Ishikawa (cell line): ENCODE measurements at regions not wholly inside any gene's neighbourhood (a gene's known extent, or its start where the extent isn't known, plus 50 kb on each side); places are given as distances from the start of the nearest gene placed in this dataset.

Source experiments
- ZBTB7A ChIP-seq: IDR thresholded peaks from 2 replicates; pipeline ENCODE4 v1.6.1; 2012; ENCODE audit warnings: low read depth
- TF ChIP-seq, protein P1 (sequence below): IDR thresholded peaks from 2 replicates; pipeline ENCODE4 v1.6.1; 2012; ENCODE audit warnings: low read depth, mild to moderate bottlenecking

DNA sequence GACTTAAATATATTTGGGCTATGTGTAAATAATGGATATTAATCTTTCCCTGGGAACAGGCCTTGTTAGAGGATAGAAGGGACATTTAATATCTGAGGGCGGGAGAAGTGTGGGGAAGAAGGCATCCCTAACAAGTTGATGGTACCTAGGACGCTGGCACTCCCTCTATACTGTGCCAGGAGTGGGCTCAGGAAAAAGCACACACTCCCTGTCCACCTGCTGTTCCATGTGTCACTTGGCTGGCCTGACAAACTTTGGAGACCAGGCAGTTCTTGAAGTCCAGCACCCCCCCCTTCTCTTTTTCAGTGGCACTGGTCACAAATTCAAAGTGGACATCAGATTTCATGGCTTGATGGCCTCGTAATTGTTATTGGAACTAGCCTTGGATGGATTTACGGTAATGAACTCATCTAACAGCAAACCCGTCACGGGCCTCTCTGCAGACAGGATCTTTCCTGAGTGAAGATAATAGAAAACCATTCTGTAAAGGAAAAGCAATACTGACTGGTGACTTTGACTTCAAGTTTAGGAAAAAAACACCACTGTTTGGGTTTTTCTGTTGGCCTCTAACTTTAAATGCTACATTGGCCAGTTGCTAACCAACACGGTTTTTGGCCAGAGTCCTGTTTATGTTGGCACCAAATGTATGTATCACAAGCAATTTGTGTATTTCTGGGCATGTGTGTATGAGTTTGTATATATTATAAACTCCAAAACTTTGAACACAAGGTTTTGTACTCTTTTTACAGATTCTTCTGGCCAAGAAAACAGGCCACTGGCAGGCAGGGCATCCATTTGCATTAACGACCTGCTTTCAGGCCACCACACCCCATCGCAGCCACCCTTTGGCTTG, 552.6 kb downstream of the CCDC171 start:
- TF ChIP-seq, protein P1, sequence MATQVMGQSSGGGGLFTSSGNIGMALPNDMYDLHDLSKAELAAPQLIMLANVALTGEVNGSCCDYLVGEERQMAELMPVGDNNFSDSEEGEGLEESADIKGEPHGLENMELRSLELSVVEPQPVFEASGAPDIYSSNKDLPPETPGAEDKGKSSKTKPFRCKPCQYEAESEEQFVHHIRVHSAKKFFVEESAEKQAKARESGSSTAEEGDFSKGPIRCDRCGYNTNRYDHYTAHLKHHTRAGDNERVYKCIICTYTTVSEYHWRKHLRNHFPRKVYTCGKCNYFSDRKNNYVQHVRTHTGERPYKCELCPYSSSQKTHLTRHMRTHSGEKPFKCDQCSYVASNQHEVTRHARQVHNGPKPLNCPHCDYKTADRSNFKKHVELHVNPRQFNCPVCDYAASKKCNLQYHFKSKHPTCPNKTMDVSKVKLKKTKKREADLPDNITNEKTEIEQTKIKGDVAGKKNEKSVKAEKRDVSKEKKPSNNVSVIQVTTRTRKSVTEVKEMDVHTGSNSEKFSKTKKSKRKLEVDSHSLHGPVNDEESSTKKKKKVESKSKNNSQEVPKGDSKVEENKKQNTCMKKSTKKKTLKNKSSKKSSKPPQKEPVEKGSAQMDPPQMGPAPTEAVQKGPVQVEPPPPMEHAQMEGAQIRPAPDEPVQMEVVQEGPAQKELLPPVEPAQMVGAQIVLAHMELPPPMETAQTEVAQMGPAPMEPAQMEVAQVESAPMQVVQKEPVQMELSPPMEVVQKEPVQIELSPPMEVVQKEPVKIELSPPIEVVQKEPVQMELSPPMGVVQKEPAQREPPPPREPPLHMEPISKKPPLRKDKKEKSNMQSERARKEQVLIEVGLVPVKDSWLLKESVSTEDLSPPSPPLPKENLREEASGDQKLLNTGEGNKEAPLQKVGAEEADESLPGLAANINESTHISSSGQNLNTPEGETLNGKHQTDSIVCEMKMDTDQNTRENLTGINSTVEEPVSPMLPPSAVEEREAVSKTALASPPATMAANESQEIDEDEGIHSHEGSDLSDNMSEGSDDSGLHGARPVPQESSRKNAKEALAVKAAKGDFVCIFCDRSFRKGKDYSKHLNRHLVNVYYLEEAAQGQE = no peak
- no peak for TF ChIP-seq ZBTB7A
